GM10266 (cell line): ENCODE measurements at regions not wholly inside any gene's neighbourhood (a gene's known extent, or its start where the extent isn't known, plus 50 kb on each side); places are given as distances from the start of the nearest gene placed in this dataset.

Experiments
- DNase-seq: peaks from one replicate; pipeline ENCODE4 v3.0.0; 2012; ENCODE audit errors: extremely low spot score
- CTCF ChIP-seq: IDR thresholded peaks from 2 replicates; pipeline ENCODE4 v1.5.1; 2012; ENCODE audit warnings: mild to moderate bottlenecking, low read depth; ENCODE audit not compliant: control insufficient read depth, insufficient read depth; ENCODE audit errors: missing control alignments

GRCh38 chr13:68272652-68273051, 1042.5 kb upstream of the PCDH9 start:
- no peak for DNase-seq
- no peak for TF ChIP-seq CTCF

DNA sequence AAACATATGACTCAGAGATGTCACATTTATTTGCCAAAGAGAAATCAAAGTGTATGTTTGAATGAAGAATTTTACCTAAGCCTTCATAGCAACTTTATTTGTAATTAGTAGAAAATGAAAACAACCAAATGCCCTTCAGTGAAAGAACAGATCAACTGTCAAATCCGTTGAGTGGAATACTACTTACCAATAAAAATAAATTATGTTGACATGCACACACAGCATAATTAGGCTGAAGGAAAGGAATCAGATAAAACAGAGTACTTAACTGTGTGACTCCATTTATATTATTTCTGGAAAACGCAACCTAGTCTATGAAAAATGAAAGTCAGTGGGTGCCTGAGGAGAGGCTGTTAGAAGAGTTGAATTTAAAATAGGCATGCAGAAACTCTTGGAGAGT, 1034.6 kb upstream of the PCDH9 start:
- no peak for TF ChIP-seq CTCF
- DNase-seq, result no peak

DNA sequence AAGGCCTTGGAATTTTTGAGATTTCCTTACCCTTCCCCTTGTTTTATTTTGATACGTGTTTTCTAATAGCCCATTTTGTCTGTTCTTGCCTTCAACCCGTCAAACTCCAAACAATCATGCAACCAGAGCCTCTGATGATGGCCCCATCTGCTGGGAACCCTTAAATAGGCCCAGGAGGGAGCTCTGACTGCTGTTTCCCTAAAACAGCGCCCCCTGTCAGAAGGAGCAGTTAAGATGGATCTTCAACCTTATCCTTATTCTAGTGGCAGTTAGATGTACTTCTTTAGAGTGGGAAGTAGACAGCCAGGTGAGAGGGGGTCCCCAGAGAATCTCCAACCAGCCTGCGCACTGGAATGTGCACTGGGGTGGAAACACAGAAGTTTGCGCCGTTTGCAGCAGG, 1031.0 kb upstream of the PCDH9 start:
- TF ChIP-seq CTCF, result peak; percentile 1
- DNase-seq, result no peak

GRCh38 chr13:68257111-68257842, 1027.1 kb upstream of the PCDH9 start:
- TF ChIP-seq CTCF, result no peak
- no peak for DNase-seq

DNA sequence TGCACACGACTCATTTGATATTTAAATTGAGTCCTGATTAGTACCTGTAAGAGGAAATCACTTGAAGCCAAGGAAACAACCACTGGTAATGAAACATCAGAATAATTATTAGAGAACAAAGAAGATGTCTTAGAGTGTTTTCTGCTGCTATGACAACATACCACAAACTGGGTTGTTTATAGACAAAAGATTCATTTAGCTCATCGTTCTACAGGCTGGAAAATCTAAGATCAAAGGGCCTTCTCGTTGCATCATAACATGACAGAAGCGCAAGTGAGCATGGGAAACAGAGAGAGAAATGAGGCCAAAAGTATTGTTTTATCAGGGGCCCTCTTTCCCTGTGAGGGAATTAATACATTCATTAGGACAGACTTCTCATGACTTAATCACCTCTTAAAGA, 1024.0 kb upstream of the PCDH9 start:
- TF ChIP-seq CTCF, result no peak
- DNase-seq, result no peak

- TF ChIP-seq CTCF, result peak; percentile 16
- no peak for DNase-seq
Observed at GRCh38 chr13:68234274-68234673, 1004.1 kb upstream of the PCDH9 start.

GRCh38 chr13:68232351-68233130, 1002.4 kb upstream of the PCDH9 start:
- TF ChIP-seq CTCF, result no peak
- no peak for DNase-seq
